ENCODE measurements at regions not wholly inside any gene's neighbourhood (a gene's known extent, or its start where the extent isn't known, plus 50 kb on each side); places are given as distances from the start of the nearest gene placed in this dataset.
"Not testable (repeated sequence)": the region's sequence is repeated elsewhere in the genome, so short reads cannot be mapped to it uniquely, and the experiment has no call there.

DNA sequence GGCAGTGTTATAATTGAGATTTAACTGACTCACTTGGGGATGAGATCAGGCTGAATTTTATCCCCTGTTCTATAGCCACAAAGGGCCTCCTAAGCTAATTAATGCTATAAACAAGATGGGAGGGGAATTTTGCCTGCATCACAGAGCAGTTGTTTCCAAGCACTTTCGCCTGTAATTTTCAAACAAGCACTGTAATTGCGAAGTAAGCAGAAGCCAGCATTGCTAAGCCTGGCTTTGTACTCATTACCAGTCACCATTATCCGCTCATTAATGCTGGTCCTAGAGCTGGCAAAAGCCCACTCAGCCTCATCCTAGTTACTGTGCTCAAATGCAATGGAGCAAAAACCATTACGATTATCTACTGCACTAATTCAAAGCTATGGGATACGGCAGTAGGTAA lies 356.6 kb upstream of the UBE2E2 start:
- H3K27me3 ChIP-seq, result no peaks in the 10 kb centered on the region
- no peak overlapping the region for H3K4me3 ChIP-seq
- no peaks in the 10 kb centered on the region for H3K9me3 ChIP-seq
- WGBS, 2 donors, result 92 to 93% methylated on average over 5 of the region's 5 CpGs
- TF ChIP-seq, protein P1, sequence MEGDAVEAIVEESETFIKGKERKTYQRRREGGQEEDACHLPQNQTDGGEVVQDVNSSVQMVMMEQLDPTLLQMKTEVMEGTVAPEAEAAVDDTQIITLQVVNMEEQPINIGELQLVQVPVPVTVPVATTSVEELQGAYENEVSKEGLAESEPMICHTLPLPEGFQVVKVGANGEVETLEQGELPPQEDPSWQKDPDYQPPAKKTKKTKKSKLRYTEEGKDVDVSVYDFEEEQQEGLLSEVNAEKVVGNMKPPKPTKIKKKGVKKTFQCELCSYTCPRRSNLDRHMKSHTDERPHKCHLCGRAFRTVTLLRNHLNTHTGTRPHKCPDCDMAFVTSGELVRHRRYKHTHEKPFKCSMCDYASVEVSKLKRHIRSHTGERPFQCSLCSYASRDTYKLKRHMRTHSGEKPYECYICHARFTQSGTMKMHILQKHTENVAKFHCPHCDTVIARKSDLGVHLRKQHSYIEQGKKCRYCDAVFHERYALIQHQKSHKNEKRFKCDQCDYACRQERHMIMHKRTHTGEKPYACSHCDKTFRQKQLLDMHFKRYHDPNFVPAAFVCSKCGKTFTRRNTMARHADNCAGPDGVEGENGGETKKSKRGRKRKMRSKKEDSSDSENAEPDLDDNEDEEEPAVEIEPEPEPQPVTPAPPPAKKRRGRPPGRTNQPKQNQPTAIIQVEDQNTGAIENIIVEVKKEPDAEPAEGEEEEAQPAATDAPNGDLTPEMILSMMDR (IDR thresholded peaks at IDR 0.05), result no peak
- TF ChIP-seq POLR2A (IDR thresholded peaks at IDR 0.05), result no peak
- no peak for TF ChIP-seq EP300 (IDR thresholded peaks at IDR 0.05)
- H3K27ac ChIP-seq, result no peak overlapping the region
- no peak for DNase-seq (ENCODE audit: low spot score in 2 of 2)
- no peaks in the 10 kb centered on the region for H3K4me1 ChIP-seq
- no peaks in the 10 kb centered on the region for H3K36me3 ChIP-seq

- not testable (repeated sequence) for H3K36me3 ChIP-seq; H3K27ac ChIP-seq; H3K4me1 ChIP-seq; H3K4me3 ChIP-seq; H3K27me3 ChIP-seq; DNase-seq (ENCODE audit: low spot score in 2 of 2); H3K9me3 ChIP-seq
- 84% methylated on average over 6 of the region's 6 CpGs for WGBS, 2 donors
These were observed 353.5 kb upstream of the UBE2E2 start for GRCh38 chr3:22849583-22849982.

GRCh38 chr3:22856811-22857210 lies 346.3 kb upstream of the UBE2E2 start:
- TF ChIP-seq POLR2A (IDR thresholded peaks at IDR 0.05) (no peak), EP300 (IDR thresholded peaks at IDR 0.05) (no peak)
- TF ChIP-seq, protein P1 (IDR thresholded peaks at IDR 0.05), result no peak
- DNase-seq (ENCODE audit: low spot score in 2 of 2), result no peak

GRCh38 chr3:22858486-22858885 lies 344.6 kb upstream of the UBE2E2 start:
- Histone ChIP-seq H3K36me3 (no peaks in the 10 kb centered on the region), H3K27ac (no peak overlapping the region), H3K9me3 (no peaks in the 10 kb centered on the region), H3K27me3 (no peaks in the 10 kb centered on the region), H3K4me3 (no peak overlapping the region), H3K4me1 (no peaks in the 10 kb centered on the region)
- TF ChIP-seq, protein P1 (IDR thresholded peaks at IDR 0.05), result no peak
- TF ChIP-seq POLR2A (IDR thresholded peaks at IDR 0.05) (no peak), EP300 (IDR thresholded peaks at IDR 0.05) (no peak)
- DNase-seq (ENCODE audit: low spot score in 2 of 2), result no peak
- WGBS, 2 donors, result 50 to 72% methylated on average over 2 of the region's 2 CpGs

More at GRCh38 chr3:22856811-22857210, 346.3 kb upstream of the UBE2E2 start:
- H3K36me3 ChIP-seq, result no peaks in the 10 kb centered on the region
- no peaks in the 10 kb centered on the region for H3K9me3 ChIP-seq
- no peak overlapping the region for H3K27ac ChIP-seq
- no peaks in the 10 kb centered on the region for H3K27me3 ChIP-seq
- no peaks in the 10 kb centered on the region for H3K4me1 ChIP-seq
- no peak overlapping the region for H3K4me3 ChIP-seq
- 78 to 84% methylated on average over 3 of the region's 3 CpGs for WGBS, 2 donors

- no peak for TF ChIP-seq EP300 (IDR thresholded peaks at IDR 0.05)
- no peak for TF ChIP-seq POLR2A (IDR thresholded peaks at IDR 0.05)
- TF ChIP-seq, protein P1 (IDR thresholded peaks at IDR 0.05), result no peak
- Histone ChIP-seq H3K36me3 (no peaks in the 10 kb centered on the region), H3K27ac (no peak overlapping the region), H3K9me3 (no peaks in the 10 kb centered on the region), H3K27me3 (no peaks in the 10 kb centered on the region), H3K4me1 (no peaks in the 10 kb centered on the region), H3K4me3 (no peak overlapping the region)
- DNase-seq (ENCODE audit: low spot score in 2 of 2), result no peak
These were observed 343.5 kb upstream of the UBE2E2 start for GRCh38 chr3:22859618-22860017.

DNA sequence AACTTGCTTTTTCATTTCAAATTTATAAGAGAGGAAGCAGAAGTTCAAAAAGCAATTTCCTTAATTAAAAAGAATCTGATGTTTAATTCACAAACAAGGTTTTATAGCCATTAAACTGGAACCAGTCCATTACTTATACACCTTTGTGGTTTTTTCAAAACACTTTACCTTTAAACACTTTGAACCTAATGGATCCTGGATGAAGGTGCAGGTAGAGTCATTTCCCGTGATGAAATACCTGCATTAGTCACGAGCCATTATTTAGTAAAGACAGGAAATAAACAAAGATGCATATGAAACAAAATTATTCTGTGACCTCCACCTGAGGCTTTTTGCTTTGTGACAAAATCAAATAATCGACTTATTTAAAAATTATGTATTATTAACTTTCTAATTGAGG lies 341.7 kb upstream of the UBE2E2 start:
- no peak overlapping the region for H3K4me3 ChIP-seq
- TF ChIP-seq, protein P1 (IDR thresholded peaks at IDR 0.05), result no peak
- TF ChIP-seq EP300 (IDR thresholded peaks at IDR 0.05) (no peak), POLR2A (IDR thresholded peaks at IDR 0.05) (no peak)
- no peaks in the 10 kb centered on the region for H3K4me1 ChIP-seq
- no peak for DNase-seq (ENCODE audit: low spot score in 2 of 2)
- H3K27ac ChIP-seq, result no peak overlapping the region
- H3K36me3 ChIP-seq, result no peaks in the 10 kb centered on the region
- no peaks in the 10 kb centered on the region for H3K9me3 ChIP-seq
- 90 to 93% methylated on average over 3 of the region's 3 CpGs for WGBS, 2 donors
- no peaks in the 10 kb centered on the region for H3K27me3 ChIP-seq
